ENCODE measurements at regions not wholly inside any gene's neighbourhood (a gene's known extent, or its start where the extent isn't known, plus 50 kb on each side); places are given as distances from the start of the nearest gene placed in this dataset.
"Not testable (repeated sequence)": the region's sequence is repeated elsewhere in the genome, so short reads cannot be mapped to it uniquely, and the experiment has no call there.

DNA sequence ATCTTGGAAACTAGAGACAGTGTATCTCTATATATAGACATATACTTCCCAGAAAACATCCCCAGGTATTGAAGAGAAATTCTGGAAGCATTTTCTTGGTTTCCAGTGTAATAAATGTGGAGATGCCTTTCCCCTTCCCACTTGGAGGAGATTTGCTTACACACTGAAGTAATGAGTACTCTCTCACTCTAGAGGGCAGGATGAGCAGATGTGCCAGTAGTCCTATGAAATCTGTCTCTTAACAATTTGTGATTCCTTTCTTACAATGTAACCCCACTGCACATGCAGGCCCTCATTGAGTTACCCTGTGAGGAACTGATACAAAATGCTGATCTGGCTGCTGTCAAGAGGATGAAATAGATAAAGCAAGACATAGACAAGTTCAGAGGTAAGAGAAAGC is 567.2 kb downstream of the SLCO4C1 start:
- CTCF ChIA-PET, result no interaction called here
- no peak overlapping the region for H3K27ac Mint-ChIP-seq
- intact Hi-C loops (cut with micrococcal nuclease), result no loop called here
- ATAC-seq (ENCODE audit: low read depth) (no peak), DNase-seq (no peak)
- no peaks in the 10 kb centered on the region for H3K4me1 Mint-ChIP-seq
- no peaks in the 10 kb centered on the region for H3K27me3 Mint-ChIP-seq
- no peaks in the 10 kb centered on the region for H3K36me3 Mint-ChIP-seq (ENCODE audit: low read depth)
- H3K9me3 Mint-ChIP-seq, result no peaks in the 10 kb centered on the region
- no peak overlapping the region for H3K4me3 Mint-ChIP-seq
- POLR2A ChIA-PET, result no interaction called here
- TF ChIP-seq, protein P1, sequence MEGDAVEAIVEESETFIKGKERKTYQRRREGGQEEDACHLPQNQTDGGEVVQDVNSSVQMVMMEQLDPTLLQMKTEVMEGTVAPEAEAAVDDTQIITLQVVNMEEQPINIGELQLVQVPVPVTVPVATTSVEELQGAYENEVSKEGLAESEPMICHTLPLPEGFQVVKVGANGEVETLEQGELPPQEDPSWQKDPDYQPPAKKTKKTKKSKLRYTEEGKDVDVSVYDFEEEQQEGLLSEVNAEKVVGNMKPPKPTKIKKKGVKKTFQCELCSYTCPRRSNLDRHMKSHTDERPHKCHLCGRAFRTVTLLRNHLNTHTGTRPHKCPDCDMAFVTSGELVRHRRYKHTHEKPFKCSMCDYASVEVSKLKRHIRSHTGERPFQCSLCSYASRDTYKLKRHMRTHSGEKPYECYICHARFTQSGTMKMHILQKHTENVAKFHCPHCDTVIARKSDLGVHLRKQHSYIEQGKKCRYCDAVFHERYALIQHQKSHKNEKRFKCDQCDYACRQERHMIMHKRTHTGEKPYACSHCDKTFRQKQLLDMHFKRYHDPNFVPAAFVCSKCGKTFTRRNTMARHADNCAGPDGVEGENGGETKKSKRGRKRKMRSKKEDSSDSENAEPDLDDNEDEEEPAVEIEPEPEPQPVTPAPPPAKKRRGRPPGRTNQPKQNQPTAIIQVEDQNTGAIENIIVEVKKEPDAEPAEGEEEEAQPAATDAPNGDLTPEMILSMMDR (IDR thresholded peaks at IDR 0.05), result no peak

DNA sequence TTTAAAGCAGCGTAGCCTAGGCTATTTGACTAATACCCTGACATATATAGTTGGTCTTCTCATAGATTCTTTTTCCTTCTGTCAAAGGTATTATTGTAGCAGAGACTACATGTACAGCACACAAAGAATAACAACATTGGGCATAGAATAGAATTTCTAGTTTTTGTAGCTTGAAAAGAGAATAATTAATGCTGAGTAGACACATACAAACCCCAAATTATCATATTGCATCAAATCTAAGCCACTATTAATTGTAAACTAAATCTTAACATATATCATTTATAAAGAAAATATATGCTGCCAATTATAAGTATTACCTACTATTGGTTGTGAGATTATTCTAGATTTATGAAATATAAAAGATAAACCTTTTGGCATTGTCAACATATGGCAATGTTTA is 574.5 kb downstream of the SLCO4C1 start:
- ChIA-PET POLR2A (no interaction called here), CTCF (no interaction called here)
- Mint-ChIP-seq H3K36me3 (ENCODE audit: low read depth) (no peaks in the 10 kb centered on the region), H3K9me3 (no peaks in the 10 kb centered on the region), H3K27me3 (no peaks in the 10 kb centered on the region), H3K4me1 (no peaks in the 10 kb centered on the region), H3K27ac (no peak overlapping the region), H3K4me3 (no peak overlapping the region)
- TF ChIP-seq, protein P1 (IDR thresholded peaks at IDR 0.05), result no peak
- ATAC-seq (ENCODE audit: low read depth), result no peak
- DNase-seq, result no peak
- intact Hi-C loops (cut with micrococcal nuclease), result no loop called here

DNA sequence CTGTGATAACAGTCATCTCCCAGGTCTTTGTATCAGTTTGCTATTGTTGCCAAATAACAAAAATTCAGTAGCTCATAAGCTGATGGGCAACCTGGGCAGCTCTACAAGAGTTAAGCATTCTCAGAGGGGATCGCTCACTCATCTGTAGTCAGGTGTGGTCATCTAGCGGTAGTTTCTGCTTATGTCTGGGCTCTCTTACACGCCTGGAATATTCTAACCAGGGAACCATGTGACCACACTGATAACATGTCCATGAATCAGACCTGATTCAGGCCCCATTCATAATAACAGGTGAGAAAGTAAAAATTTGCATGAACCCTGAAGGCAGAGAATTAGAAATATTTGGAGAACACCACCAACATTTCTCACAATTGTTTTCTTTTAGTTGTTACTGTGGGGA is 576.1 kb downstream of the SLCO4C1 start:
- Mint-ChIP-seq H3K36me3 (ENCODE audit: low read depth) (no peaks in the 10 kb centered on the region), H3K9me3 (no peaks in the 10 kb centered on the region), H3K4me1 (no peaks in the 10 kb centered on the region), H3K4me3 (no peak overlapping the region), H3K27ac (no peak overlapping the region), H3K27me3 (no peaks in the 10 kb centered on the region)
- DNase-seq (no peak), ATAC-seq (ENCODE audit: low read depth) (no peak)
- ChIA-PET POLR2A (no interaction called here), CTCF (no interaction called here)
- TF ChIP-seq, protein P1 (IDR thresholded peaks at IDR 0.05), result no peak
- intact Hi-C loops (cut with micrococcal nuclease), result no loop called here

DNA sequence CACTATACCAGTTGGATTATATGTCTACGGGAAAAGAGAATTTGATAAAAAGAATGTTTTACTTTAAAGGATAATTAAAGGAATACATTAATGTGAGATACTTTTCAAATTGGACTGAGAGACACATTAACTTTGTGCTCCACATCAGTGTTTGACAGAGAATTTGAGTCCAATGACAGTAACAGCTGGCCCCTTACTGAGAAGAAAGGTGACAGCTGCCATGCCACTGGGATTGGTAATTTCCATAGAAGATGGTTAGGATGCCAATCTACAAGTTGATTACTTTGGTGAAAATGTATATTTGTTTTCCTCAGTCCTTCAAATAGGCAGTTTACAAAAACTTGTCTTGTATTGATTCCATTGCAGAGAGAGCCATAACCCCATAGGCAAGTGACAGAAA is 578.4 kb downstream of the SLCO4C1 start:
- H3K36me3 Mint-ChIP-seq (ENCODE audit: low read depth), result no peaks in the 10 kb centered on the region
- peaks cover 4% of the 10 kb centered on the region for H3K9me3 Mint-ChIP-seq
- POLR2A ChIA-PET, result no interaction called here
- TF ChIP-seq, protein P1 (IDR thresholded peaks at IDR 0.05), result no peak
- no peaks in the 10 kb centered on the region for H3K27me3 Mint-ChIP-seq
- H3K4me3 Mint-ChIP-seq, result no peak overlapping the region
- intact Hi-C loops (cut with micrococcal nuclease), result no loop called here
- DNase-seq (no peak), ATAC-seq (ENCODE audit: low read depth) (no peak)
- CTCF ChIA-PET, result no interaction called here
- no peak overlapping the region for H3K27ac Mint-ChIP-seq
- H3K4me1 Mint-ChIP-seq, result no peaks in the 10 kb centered on the region

DNA sequence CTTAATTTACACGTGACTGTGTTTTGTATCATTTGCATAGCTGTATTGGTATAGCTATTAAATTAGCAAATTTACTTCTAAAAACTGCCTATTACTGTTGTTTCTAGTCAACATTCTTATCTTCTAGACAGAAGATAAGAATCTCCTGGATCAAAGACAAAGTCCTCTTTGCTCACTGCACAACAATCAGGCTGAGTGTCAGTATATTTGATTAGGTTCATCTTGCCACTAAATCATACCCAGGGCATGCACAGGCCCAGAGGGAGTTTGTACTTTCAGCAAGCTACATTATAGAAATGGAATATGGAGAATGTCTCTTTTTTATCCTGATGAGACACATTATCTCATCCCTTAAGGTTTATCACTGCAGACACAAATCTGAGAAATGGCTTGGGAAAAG is 579.1 kb downstream of the SLCO4C1 start:
- Mint-ChIP-seq H3K27ac (no peak overlapping the region), H3K9me3 (peaks cover 4% of the 10 kb centered on the region), H3K4me3 (no peak overlapping the region), H3K27me3 (no peaks in the 10 kb centered on the region), H3K36me3 (ENCODE audit: low read depth) (no peaks in the 10 kb centered on the region), H3K4me1 (no peaks in the 10 kb centered on the region)
- intact Hi-C loops (cut with micrococcal nuclease), result no loop called here
- POLR2A ChIA-PET, result no interaction called here
- ATAC-seq (ENCODE audit: low read depth), result no peak
- CTCF ChIA-PET, result no interaction called here
- DNase-seq, result no peak
- TF ChIP-seq, protein P1 (IDR thresholded peaks at IDR 0.05), result no peak

DNA sequence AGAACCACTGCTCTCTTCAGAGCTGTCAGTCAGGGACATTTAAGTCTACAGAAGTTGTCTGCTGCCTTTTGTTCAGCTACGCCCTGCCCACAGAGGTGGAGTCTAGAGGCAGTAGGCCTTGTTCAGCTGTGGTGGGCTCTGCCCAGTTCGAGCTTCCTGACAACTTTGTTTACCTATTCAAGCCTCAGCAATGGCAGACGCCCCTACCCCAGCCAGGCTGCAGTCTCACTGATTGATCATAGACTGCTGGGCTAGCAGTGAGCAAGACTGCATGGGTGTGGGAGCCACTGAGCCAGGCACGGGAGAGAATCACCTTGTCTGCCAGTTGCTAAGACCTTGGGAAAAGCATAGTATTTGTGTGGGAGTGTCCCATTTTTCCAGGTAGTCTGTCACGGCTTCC is 580.3 kb downstream of the SLCO4C1 start:
- intact Hi-C loops (cut with micrococcal nuclease); DNase-seq; H3K27me3 Mint-ChIP-seq; CTCF ChIA-PET; H3K36me3 Mint-ChIP-seq (ENCODE audit: low read depth); ATAC-seq (ENCODE audit: low read depth); H3K4me3 Mint-ChIP-seq; H3K4me1 Mint-ChIP-seq; H3K27ac Mint-ChIP-seq; H3K9me3 Mint-ChIP-seq; POLR2A ChIA-PET: not testable (repeated sequence)
